ENCODE measurements at regions not wholly inside any gene's neighbourhood (a gene's known extent, or its start where the extent isn't known, plus 50 kb on each side); places are given as distances from the start of the nearest gene placed in this dataset.

DNA sequence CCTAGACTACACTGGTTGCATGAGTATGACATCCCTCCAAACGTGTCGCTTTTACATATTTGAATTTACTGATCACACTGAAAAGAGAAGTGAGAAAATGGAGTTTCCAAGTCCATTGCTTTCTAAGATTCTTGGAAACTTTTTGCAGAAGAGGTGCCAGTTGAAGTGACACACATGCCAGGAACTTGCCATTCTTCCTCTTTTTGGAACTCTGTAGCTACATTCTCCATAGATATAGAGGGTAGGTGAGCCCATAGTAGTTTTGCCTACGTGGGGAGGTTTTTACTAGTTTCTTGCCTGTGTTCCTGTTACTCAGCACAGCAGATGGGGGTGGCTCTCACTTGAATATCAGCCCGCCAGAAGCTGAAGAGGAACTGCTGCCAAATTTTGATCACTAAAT lies 286.6 kb upstream of the NRP1 start (continued):
- TF ChIP-seq CREB1 (IDR thresholded peaks at IDR 0.05) (no peak), CBX5 (IDR thresholded peaks at IDR 0.05; ENCODE audit: low read depth, low read length) (no peak), KDM4A (IDR thresholded peaks at IDR 0.05; ENCODE audit: low read depth, low read length, severe bottlenecking) (no peak), SP1 (IDR thresholded peaks at IDR 0.05; ENCODE audit: low read depth, low read length) (no peak), GABPA (IDR thresholded peaks at IDR 0.05; ENCODE audit: borderline replicate concordance, insufficient read depth, low read length) (no peak), TEAD4 (IDR thresholded peaks at IDR 0.05; ENCODE audit: low read depth, low read length) (no peak), BRCA1 (IDR thresholded peaks at IDR 0.05; ENCODE audit: low read depth, low read length) (no peak), CTBP2 (IDR thresholded peaks at IDR 0.05; ENCODE audit: borderline replicate concordance, insufficient read depth, insufficient read length, low read length) (no peak), ZNF274 (IDR thresholded peaks at IDR 0.05; ENCODE audit: borderline replicate concordance, extremely low read depth, low read length) (no peak), RNF2 (IDR thresholded peaks at IDR 0.05; ENCODE audit: borderline replicate concordance, low read depth, low read length, missing control alignments, poor library complexity, severe bottlenecking) (no peak), MAFK (IDR thresholded peaks at IDR 0.05; ENCODE audit: low read depth, low read length) (no peak), SRF (IDR thresholded peaks at IDR 0.05; ENCODE audit: low read depth, low read length) (no peak), POU5F1 (IDR thresholded peaks at IDR 0.05; ENCODE audit: low read depth, low read length) (no peak), CHD2 (IDR thresholded peaks at IDR 0.05; ENCODE audit: low read length) (no peak), TCF12 (IDR thresholded peaks at IDR 0.05; ENCODE audit: low read depth, low read length) (no peak), NANOG (IDR thresholded peaks at IDR 0.05; ENCODE audit: insufficient read depth, low read depth, low read length, poor library complexity, severe bottlenecking) (no peak)
- TF ChIP-seq, protein P1, sequence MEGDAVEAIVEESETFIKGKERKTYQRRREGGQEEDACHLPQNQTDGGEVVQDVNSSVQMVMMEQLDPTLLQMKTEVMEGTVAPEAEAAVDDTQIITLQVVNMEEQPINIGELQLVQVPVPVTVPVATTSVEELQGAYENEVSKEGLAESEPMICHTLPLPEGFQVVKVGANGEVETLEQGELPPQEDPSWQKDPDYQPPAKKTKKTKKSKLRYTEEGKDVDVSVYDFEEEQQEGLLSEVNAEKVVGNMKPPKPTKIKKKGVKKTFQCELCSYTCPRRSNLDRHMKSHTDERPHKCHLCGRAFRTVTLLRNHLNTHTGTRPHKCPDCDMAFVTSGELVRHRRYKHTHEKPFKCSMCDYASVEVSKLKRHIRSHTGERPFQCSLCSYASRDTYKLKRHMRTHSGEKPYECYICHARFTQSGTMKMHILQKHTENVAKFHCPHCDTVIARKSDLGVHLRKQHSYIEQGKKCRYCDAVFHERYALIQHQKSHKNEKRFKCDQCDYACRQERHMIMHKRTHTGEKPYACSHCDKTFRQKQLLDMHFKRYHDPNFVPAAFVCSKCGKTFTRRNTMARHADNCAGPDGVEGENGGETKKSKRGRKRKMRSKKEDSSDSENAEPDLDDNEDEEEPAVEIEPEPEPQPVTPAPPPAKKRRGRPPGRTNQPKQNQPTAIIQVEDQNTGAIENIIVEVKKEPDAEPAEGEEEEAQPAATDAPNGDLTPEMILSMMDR (IDR thresholded peaks at IDR 0.05; ENCODE audit: control extremely low read depth in 1 of 3, insufficient read depth in 1 of 3, low read depth in 1 of 3, low read length in 3 of 3), result no peak

All from H1 (cell line).